RWPE1 (cell line): ENCODE measurements at regions not wholly inside any gene's neighbourhood (a gene's known extent, or its start where the extent isn't known, plus 50 kb on each side); places are given as distances from the start of the nearest gene placed in this dataset.
A peak's percentile ranks its signal among the peaks of the same experiment; 100 is the strongest.

ENCODE experiments used
- CTCF ChIA-PET: fragments of 350-600 bp; sonication (Branson Sonifier 250); formaldehyde crosslinking; extraction: SDS; loops from one replicate; lab custom pipeline; 2021; lab: Yijun Ruan, JAX
- POLR2A ChIA-PET: fragments of 400-600 bp; formaldehyde crosslinking; extraction: SDS; loops from one replicate; lab custom pipeline; 2020; ENCODE audit warnings: antibody characterized with exemption; ENCODE audit not compliant: low non-redundant PET; lab: Yijun Ruan, JAX
- DNase-seq: peaks from one replicate; pipeline ENCODE4 v3.0.0; 2012; ENCODE audit warnings: low spot score
- H3K27ac ChIP-seq: fragments of 450-650 bp; 2 replicates; pipeline ENCODE4 v1.5.1; 2017
- TF ChIP-seq, protein P1 (sequence below): fragments of 450-650 bp; conservative IDR thresholded peaks from 2 replicates; pipeline ENCODE4 v1.5.1; 2017; ENCODE audit warnings: low read depth, mild to moderate bottlenecking

GRCh38 chr13:67299751-67300150 is 69.6 kb upstream of the PCDH9 start:
- ChIA-PET CTCF (no interaction called here), POLR2A (no interaction called here)
- no peak for DNase-seq
- TF ChIP-seq, protein P1, sequence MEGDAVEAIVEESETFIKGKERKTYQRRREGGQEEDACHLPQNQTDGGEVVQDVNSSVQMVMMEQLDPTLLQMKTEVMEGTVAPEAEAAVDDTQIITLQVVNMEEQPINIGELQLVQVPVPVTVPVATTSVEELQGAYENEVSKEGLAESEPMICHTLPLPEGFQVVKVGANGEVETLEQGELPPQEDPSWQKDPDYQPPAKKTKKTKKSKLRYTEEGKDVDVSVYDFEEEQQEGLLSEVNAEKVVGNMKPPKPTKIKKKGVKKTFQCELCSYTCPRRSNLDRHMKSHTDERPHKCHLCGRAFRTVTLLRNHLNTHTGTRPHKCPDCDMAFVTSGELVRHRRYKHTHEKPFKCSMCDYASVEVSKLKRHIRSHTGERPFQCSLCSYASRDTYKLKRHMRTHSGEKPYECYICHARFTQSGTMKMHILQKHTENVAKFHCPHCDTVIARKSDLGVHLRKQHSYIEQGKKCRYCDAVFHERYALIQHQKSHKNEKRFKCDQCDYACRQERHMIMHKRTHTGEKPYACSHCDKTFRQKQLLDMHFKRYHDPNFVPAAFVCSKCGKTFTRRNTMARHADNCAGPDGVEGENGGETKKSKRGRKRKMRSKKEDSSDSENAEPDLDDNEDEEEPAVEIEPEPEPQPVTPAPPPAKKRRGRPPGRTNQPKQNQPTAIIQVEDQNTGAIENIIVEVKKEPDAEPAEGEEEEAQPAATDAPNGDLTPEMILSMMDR, result no peak
- no peak overlapping the region for H3K27ac ChIP-seq

GRCh38 chr13:67299072-67299635 is 69.0 kb upstream of the PCDH9 start:
- no peak overlapping the region for H3K27ac ChIP-seq
- ChIA-PET POLR2A (no interaction called here), CTCF (interaction anchor here (0.6 kb wide), 1 partner anchor 25 kb away, joined by 7 read pairs; no protein-coding TSS in a partner anchor)
- TF ChIP-seq, protein P1, result no peak
- DNase-seq, result peak; percentile 61

DNA sequence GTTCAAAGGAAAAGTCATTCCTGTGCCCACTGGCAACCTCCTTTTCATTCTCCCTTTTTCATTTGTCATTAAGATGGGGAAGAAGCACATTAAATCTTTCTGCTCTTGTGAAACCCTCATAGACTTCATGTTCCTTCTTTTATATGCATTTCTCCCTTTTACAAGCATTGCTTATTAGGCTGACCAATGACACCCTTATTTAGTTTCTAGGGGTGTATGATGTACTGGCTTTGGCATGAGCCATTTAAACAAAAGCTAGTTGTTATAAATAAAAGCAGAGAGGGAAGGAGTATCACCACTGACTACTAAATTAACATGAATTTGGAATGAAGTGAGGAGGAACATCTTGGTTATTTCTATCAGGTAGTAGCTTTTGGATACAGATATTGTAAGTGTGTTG is 68.2 kb upstream of the PCDH9 start:
- no peak overlapping the region for H3K27ac ChIP-seq
- ChIA-PET POLR2A (no interaction called here), CTCF (no interaction called here)
- TF ChIP-seq, protein P1, result no peak
- DNase-seq, result no peak

DNA sequence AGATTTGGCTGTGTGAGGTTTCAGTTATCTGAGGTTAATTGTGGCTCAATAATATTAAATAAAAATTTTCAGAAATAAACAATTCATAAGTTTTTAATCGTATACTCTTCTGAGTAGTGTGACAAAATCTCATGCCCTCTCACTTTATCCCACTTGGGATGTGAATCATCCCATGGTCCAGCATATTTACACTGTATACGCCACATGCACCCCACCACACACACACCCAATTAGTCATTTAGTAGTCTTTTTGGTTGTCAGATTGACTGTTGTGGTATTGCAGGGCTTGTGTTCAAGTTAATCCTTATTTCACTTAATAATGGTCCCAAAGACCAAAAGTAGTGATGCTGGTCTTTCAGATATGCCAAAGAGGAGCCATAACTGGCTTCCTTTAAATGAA is 66.4 kb upstream of the PCDH9 start:
- H3K27ac ChIP-seq, result no peak overlapping the region
- POLR2A ChIA-PET, result no interaction called here
- TF ChIP-seq, protein P1, result no peak
- DNase-seq, result no peak
- CTCF ChIA-PET, result no interaction called here

- TF ChIP-seq, protein P1, result no peak
- DNase-seq, result no peak
- ChIA-PET CTCF (no interaction called here), POLR2A (no interaction called here)
- no peak overlapping the region for H3K27ac ChIP-seq
These were observed 62.8 kb upstream of the PCDH9 start for GRCh38 chr13:67292886-67293285.

- no peak overlapping the region for H3K27ac ChIP-seq
- ChIA-PET CTCF (no interaction called here), POLR2A (no interaction called here)
- no peak for DNase-seq
- TF ChIP-seq, protein P1, result no peak
These were observed 55.5 kb upstream of the PCDH9 start for GRCh38 chr13:67285611-67286010.
